ENCODE measurements at regions not wholly inside any gene's neighbourhood (a gene's known extent, or its start where the extent isn't known, plus 50 kb on each side); places are given as distances from the start of the nearest gene placed in this dataset.

DNA sequence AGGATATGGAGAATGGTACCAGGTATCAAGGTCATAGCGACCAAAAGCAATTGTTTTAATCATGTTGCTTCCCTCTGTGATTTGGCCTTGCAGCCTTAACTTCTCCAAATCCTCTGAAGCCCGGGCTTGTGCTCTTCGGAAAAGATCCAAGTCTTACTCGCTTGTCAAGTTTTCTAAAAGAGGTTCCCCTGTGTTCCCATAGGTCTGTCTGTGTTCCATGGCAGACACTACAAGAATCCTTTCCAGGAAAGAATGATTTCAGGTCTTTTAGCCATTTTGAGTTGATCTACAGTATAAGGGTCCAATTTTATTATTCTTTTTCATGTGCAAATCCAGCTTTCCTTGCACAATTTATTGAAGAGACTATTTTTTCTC, 710.6 kb upstream of the DIAPH2 start:
- TF ChIP-seq POLR2AphosphoS5 (IDR thresholded peaks at IDR 0.05) = no peak
- TF ChIP-seq, protein P1, sequence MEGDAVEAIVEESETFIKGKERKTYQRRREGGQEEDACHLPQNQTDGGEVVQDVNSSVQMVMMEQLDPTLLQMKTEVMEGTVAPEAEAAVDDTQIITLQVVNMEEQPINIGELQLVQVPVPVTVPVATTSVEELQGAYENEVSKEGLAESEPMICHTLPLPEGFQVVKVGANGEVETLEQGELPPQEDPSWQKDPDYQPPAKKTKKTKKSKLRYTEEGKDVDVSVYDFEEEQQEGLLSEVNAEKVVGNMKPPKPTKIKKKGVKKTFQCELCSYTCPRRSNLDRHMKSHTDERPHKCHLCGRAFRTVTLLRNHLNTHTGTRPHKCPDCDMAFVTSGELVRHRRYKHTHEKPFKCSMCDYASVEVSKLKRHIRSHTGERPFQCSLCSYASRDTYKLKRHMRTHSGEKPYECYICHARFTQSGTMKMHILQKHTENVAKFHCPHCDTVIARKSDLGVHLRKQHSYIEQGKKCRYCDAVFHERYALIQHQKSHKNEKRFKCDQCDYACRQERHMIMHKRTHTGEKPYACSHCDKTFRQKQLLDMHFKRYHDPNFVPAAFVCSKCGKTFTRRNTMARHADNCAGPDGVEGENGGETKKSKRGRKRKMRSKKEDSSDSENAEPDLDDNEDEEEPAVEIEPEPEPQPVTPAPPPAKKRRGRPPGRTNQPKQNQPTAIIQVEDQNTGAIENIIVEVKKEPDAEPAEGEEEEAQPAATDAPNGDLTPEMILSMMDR (IDR thresholded peaks at IDR 0.05 in 8 of 11, conservative IDR thresholded peaks at IDR 0.05 in 3 of 11) = no peak

Measured in spleen (tissue), 7 donors.